Neural cell (in vitro differentiated cells): ENCODE measurements at regions not wholly inside any gene's neighbourhood (a gene's known extent, or its start where the extent isn't known, plus 50 kb on each side); places are given as distances from the start of the nearest gene placed in this dataset.

ENCODE experiments used
- EP300 ChIP-seq: fragments of 450-650 bp; conservative IDR thresholded peaks from 2 replicates; pipeline ENCODE4 v1.6.1; 2014; ENCODE audit warnings: antibody characterized with exemption, mild to moderate bottlenecking, moderate library complexity; ENCODE audit not compliant: poor library complexity, severe bottlenecking
- EZH2 ChIP-seq: fragments of 200-600, 300-800 bp; shearing (Covaris generic), sonication (generic); IDR thresholded peaks from 2 replicates; pipeline ENCODE4 v1.6.1; 2014; ENCODE audit warnings: antibody characterized with exemption, low read length, borderline replicate concordance, mild to moderate bottlenecking; ENCODE audit not compliant: insufficient read depth, poor library complexity, severe bottlenecking
- MXI1 ChIP-seq: fragments of 450-650 bp; conservative IDR thresholded peaks from 2 replicates; pipeline ENCODE4 v1.6.1; 2014; ENCODE audit warnings: antibody characterized with exemption, mild to moderate bottlenecking; ENCODE audit not compliant: poor library complexity, severe bottlenecking
- POLR2AphosphoS5 ChIP-seq: IDR thresholded peaks from 2 replicates; pipeline ENCODE4 v1.6.1; 2012
- SMC3 ChIP-seq: fragments of 450-650 bp; conservative IDR thresholded peaks from 2 replicates; pipeline ENCODE4 v1.6.1; 2014; ENCODE audit warnings: antibody characterized with exemption, mild to moderate bottlenecking, moderate library complexity; ENCODE audit not compliant: poor library complexity
- TAF1 ChIP-seq: IDR thresholded peaks from 2 replicates; pipeline ENCODE4 v1.6.1; 2012; ENCODE audit warnings: low read depth
- TF ChIP-seq, protein P1 (sequence below): fragments of 450-650 bp; IDR thresholded peaks from 2 replicates; pipeline ENCODE4 v1.5.1; 2014; ENCODE audit warnings: antibody characterized with exemption, mild to moderate bottlenecking, moderate library complexity; ENCODE audit not compliant: poor library complexity, severe bottlenecking
- TF ChIP-seq, protein P2 (sequence below): IDR thresholded peaks from 2 replicates; pipeline ENCODE4 v1.6.1; 2012; ENCODE audit warnings: borderline replicate concordance

GRCh38 chr9:108392877-108393276 lies 462.9 kb downstream of the ACTL7B start:
- TF ChIP-seq EZH2 = no peak
- no peak for TF ChIP-seq SMC3
- TF ChIP-seq EP300 = no peak
- TF ChIP-seq, protein P1, sequence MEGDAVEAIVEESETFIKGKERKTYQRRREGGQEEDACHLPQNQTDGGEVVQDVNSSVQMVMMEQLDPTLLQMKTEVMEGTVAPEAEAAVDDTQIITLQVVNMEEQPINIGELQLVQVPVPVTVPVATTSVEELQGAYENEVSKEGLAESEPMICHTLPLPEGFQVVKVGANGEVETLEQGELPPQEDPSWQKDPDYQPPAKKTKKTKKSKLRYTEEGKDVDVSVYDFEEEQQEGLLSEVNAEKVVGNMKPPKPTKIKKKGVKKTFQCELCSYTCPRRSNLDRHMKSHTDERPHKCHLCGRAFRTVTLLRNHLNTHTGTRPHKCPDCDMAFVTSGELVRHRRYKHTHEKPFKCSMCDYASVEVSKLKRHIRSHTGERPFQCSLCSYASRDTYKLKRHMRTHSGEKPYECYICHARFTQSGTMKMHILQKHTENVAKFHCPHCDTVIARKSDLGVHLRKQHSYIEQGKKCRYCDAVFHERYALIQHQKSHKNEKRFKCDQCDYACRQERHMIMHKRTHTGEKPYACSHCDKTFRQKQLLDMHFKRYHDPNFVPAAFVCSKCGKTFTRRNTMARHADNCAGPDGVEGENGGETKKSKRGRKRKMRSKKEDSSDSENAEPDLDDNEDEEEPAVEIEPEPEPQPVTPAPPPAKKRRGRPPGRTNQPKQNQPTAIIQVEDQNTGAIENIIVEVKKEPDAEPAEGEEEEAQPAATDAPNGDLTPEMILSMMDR = no peak
- no peak for TF ChIP-seq MXI1
- TF ChIP-seq POLR2AphosphoS5 = no peak
- TF ChIP-seq, protein P2, sequence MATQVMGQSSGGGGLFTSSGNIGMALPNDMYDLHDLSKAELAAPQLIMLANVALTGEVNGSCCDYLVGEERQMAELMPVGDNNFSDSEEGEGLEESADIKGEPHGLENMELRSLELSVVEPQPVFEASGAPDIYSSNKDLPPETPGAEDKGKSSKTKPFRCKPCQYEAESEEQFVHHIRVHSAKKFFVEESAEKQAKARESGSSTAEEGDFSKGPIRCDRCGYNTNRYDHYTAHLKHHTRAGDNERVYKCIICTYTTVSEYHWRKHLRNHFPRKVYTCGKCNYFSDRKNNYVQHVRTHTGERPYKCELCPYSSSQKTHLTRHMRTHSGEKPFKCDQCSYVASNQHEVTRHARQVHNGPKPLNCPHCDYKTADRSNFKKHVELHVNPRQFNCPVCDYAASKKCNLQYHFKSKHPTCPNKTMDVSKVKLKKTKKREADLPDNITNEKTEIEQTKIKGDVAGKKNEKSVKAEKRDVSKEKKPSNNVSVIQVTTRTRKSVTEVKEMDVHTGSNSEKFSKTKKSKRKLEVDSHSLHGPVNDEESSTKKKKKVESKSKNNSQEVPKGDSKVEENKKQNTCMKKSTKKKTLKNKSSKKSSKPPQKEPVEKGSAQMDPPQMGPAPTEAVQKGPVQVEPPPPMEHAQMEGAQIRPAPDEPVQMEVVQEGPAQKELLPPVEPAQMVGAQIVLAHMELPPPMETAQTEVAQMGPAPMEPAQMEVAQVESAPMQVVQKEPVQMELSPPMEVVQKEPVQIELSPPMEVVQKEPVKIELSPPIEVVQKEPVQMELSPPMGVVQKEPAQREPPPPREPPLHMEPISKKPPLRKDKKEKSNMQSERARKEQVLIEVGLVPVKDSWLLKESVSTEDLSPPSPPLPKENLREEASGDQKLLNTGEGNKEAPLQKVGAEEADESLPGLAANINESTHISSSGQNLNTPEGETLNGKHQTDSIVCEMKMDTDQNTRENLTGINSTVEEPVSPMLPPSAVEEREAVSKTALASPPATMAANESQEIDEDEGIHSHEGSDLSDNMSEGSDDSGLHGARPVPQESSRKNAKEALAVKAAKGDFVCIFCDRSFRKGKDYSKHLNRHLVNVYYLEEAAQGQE = no peak
- no peak for TF ChIP-seq TAF1
